ENCODE measurements at regions not wholly inside any gene's neighbourhood (a gene's known extent, or its start where the extent isn't known, plus 50 kb on each side); places are given as distances from the start of the nearest gene placed in this dataset.

DNA sequence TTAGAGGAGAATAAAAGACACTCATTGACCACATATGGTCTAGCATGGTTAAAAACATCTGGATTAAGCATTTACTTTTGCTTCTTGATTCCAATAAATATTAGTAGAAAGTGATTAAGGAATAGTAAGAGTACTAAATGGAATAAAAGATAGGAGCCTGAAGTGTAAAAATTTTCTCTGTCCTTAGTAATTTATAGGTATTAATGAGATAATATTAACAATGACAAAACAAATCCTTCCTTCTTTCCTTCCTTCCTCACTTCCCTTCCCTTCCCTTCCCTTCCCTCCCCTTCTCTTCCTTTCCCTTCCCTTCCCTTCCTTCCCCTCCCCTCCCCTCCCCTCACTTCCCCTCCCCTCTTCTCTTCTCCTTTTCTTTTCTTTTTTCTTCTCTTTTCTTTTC lies 797.5 kb upstream of the NRXN1 start:
- no peak overlapping the region for H3K27ac ChIP-seq (ENCODE audit: control insufficient read depth, insufficient read depth, low read length)
- H3K9me3 ChIP-seq (ENCODE audit: control insufficient read depth, low read depth, low read length) = no peaks in the 10 kb centered on the region
- no peak overlapping the region for H3K4me2 ChIP-seq (ENCODE audit: control insufficient read depth, extremely low read depth, insufficient read depth, low read depth, low read length)
- H3K27me3 ChIP-seq (ENCODE audit: control insufficient read depth, extremely low read depth, insufficient read depth, low read length) = no peaks in the 10 kb centered on the region
- H3K9ac ChIP-seq (ENCODE audit: control insufficient read depth, extremely low read depth, insufficient read depth, low read length) = no peak overlapping the region
- no peak for TF ChIP-seq EZH2 (IDR thresholded peaks at IDR 0.05; ENCODE audit: low read length)
- TF ChIP-seq, protein P1, sequence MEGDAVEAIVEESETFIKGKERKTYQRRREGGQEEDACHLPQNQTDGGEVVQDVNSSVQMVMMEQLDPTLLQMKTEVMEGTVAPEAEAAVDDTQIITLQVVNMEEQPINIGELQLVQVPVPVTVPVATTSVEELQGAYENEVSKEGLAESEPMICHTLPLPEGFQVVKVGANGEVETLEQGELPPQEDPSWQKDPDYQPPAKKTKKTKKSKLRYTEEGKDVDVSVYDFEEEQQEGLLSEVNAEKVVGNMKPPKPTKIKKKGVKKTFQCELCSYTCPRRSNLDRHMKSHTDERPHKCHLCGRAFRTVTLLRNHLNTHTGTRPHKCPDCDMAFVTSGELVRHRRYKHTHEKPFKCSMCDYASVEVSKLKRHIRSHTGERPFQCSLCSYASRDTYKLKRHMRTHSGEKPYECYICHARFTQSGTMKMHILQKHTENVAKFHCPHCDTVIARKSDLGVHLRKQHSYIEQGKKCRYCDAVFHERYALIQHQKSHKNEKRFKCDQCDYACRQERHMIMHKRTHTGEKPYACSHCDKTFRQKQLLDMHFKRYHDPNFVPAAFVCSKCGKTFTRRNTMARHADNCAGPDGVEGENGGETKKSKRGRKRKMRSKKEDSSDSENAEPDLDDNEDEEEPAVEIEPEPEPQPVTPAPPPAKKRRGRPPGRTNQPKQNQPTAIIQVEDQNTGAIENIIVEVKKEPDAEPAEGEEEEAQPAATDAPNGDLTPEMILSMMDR (optimal IDR thresholded peaks at IDR 0.05 in 1 of 3, IDR thresholded peaks at IDR 0.05 in 1 of 3, conservative IDR thresholded peaks at IDR 0.05 in 1 of 3; ENCODE audit: extremely low read depth in 1 of 3, insufficient read depth in 2 of 3, low read length in 3 of 3) = no peak
- no peaks in the 10 kb centered on the region for H4K20me1 ChIP-seq (ENCODE audit: control insufficient read depth, extremely low read depth, insufficient read depth, low read length)
- H3K9me1 ChIP-seq (ENCODE audit: control insufficient read depth, extremely low read depth, insufficient read depth, low read length) = no peaks in the 10 kb centered on the region
- no peaks in the 10 kb centered on the region for H3K79me2 ChIP-seq (ENCODE audit: control insufficient read depth, insufficient read depth, low read length)
- DNase-seq (ENCODE audit: low read depth, low spot score) = no peak
- no peak overlapping the region for H3K4me3 ChIP-seq (ENCODE audit: control insufficient read depth in 2 of 3, extremely low read depth in 1 of 3, insufficient read depth in 2 of 3, low read depth in 1 of 3, low read length in 3 of 3)
- no peak for FAIRE-seq
- no peaks in the 10 kb centered on the region for H3K36me3 ChIP-seq (ENCODE audit: control insufficient read depth in 2 of 2, extremely low read depth in 1 of 2, insufficient read depth in 2 of 2, low read length in 2 of 2)
- no peaks in the 10 kb centered on the region for H3K4me1 ChIP-seq (ENCODE audit: control insufficient read depth, extremely low read depth, insufficient read depth, low read length)
- dilution Hi-C loops (cut with MboI; ENCODE audit: extremely low pct_ligation_motif_present, low sequenced_read_pairs) = no loop called here
- no peak overlapping the region for H2AFZ ChIP-seq (ENCODE audit: control insufficient read depth, low read length)

DNA sequence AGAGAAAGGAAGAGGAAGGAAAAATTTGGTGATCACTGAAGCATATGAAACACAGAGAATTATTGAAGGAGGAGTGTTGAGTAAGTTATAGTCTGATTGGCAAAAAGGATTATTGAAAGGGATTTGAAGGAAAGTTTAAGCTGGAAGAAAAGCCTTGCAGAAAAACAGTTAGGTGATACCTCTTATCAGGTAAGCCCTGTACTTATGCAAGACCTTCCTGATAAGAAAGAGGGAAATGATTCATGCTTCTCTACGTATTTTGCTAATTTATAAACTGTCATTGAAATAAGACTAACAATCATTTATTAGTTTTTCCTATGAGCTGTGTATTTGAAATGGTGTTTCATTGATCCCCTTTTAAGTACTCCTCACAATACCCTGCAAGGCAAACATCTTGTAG lies 793.9 kb upstream of the NRXN1 start:
- no peak overlapping the region for H2AFZ ChIP-seq (ENCODE audit: control insufficient read depth, low read length)
- DNase-seq (ENCODE audit: low read depth, low spot score) (no peak), FAIRE-seq (no peak)
- H3K4me2 ChIP-seq (ENCODE audit: control insufficient read depth, extremely low read depth, insufficient read depth, low read depth, low read length) = no peak overlapping the region
- no peaks in the 10 kb centered on the region for H3K9me1 ChIP-seq (ENCODE audit: control insufficient read depth, extremely low read depth, insufficient read depth, low read length)
- H3K9me3 ChIP-seq (ENCODE audit: control insufficient read depth, low read depth, low read length) = no peaks in the 10 kb centered on the region
- H3K27me3 ChIP-seq (ENCODE audit: control insufficient read depth, extremely low read depth, insufficient read depth, low read length) = no peaks in the 10 kb centered on the region
- no peaks in the 10 kb centered on the region for H3K79me2 ChIP-seq (ENCODE audit: control insufficient read depth, insufficient read depth, low read length)
- no peak overlapping the region for H3K4me3 ChIP-seq (ENCODE audit: control insufficient read depth in 2 of 3, extremely low read depth in 1 of 3, insufficient read depth in 2 of 3, low read depth in 1 of 3, low read length in 3 of 3)
- no peaks in the 10 kb centered on the region for H3K36me3 ChIP-seq (ENCODE audit: control insufficient read depth in 2 of 2, extremely low read depth in 1 of 2, insufficient read depth in 2 of 2, low read length in 2 of 2)
- dilution Hi-C loops (cut with MboI; ENCODE audit: extremely low pct_ligation_motif_present, low sequenced_read_pairs) = no loop called here
- TF ChIP-seq, protein P1 (optimal IDR thresholded peaks at IDR 0.05 in 1 of 3, IDR thresholded peaks at IDR 0.05 in 1 of 3, conservative IDR thresholded peaks at IDR 0.05 in 1 of 3; ENCODE audit: extremely low read depth in 1 of 3, insufficient read depth in 2 of 3, low read length in 3 of 3) = no peak
- no peaks in the 10 kb centered on the region for H3K4me1 ChIP-seq (ENCODE audit: control insufficient read depth, extremely low read depth, insufficient read depth, low read length)
- no peaks in the 10 kb centered on the region for H4K20me1 ChIP-seq (ENCODE audit: control insufficient read depth, extremely low read depth, insufficient read depth, low read length)
- no peak overlapping the region for H3K9ac ChIP-seq (ENCODE audit: control insufficient read depth, extremely low read depth, insufficient read depth, low read length)
- no peak overlapping the region for H3K27ac ChIP-seq (ENCODE audit: control insufficient read depth, insufficient read depth, low read length)
